GM19438 (cell line): ENCODE measurements at regions not wholly inside any gene's neighbourhood (a gene's known extent, or its start where the extent isn't known, plus 50 kb on each side); places are given as distances from the start of the nearest gene placed in this dataset.

Experiments
- ATAC-seq: cut with Tn5 transposase; IDR thresholded peaks from one replicate; pipeline ENCODE4 v1.9.1; 2021; ENCODE audit warnings: low read depth; ENCODE audit not compliant: unreplicated experiment

- no peak for ATAC-seq
Measured at GRCh38 chr7:46173476-46174195, 252.6 kb upstream of the IGFBP3 start.

GRCh38 chr7:46170792-46171191, 249.7 kb upstream of the IGFBP3 start:
- no peak for ATAC-seq

- ATAC-seq, result no peak
Measured at GRCh38 chr7:46170021-46170420, 248.9 kb upstream of the IGFBP3 start.

- ATAC-seq, result no peak
Measured at GRCh38 chr7:46169384-46169755, 248.3 kb upstream of the IGFBP3 start.

GRCh38 chr7:46168671-46169383, 247.8 kb upstream of the IGFBP3 start:
- no peak for ATAC-seq

GRCh38 chr7:46168231-46168630, 247.2 kb upstream of the IGFBP3 start:
- no peak for ATAC-seq

- ATAC-seq, result no peak
Measured at GRCh38 chr7:46165276-46165675, 244.2 kb upstream of the IGFBP3 start.

GRCh38 chr7:46164629-46165028, 243.6 kb upstream of the IGFBP3 start:
- no peak for ATAC-seq

GRCh38 chr7:46163246-46163645, 242.2 kb upstream of the IGFBP3 start:
- ATAC-seq, result no peak

- ATAC-seq, result no peak
Measured at GRCh38 chr7:46162609-46163008, 241.5 kb upstream of the IGFBP3 start.

GRCh38 chr7:46160861-46161260, 239.8 kb upstream of the IGFBP3 start:
- no peak for ATAC-seq

GRCh38 chr7:46157931-46158330, 236.9 kb upstream of the IGFBP3 start:
- no peak for ATAC-seq

GRCh38 chr7:46157404-46157803, 236.3 kb upstream of the IGFBP3 start:
- ATAC-seq, result no peak

GRCh38 chr7:46156853-46157252, 235.8 kb upstream of the IGFBP3 start:
- no peak for ATAC-seq

GRCh38 chr7:46156086-46156485, 235.0 kb upstream of the IGFBP3 start:
- no peak for ATAC-seq

GRCh38 chr7:46155367-46155766, 234.3 kb upstream of the IGFBP3 start:
- ATAC-seq, result no peak

- no peak for ATAC-seq
Measured at GRCh38 chr7:46153951-46154787, 233.1 kb upstream of the IGFBP3 start.

- no peak for ATAC-seq
Measured at GRCh38 chr7:46153583-46153950, 232.5 kb upstream of the IGFBP3 start.

GRCh38 chr7:46152696-46153095, 231.6 kb upstream of the IGFBP3 start:
- no peak for ATAC-seq

- ATAC-seq, result no peak
Measured at GRCh38 chr7:46150721-46151120, 229.6 kb upstream of the IGFBP3 start.

- no peak for ATAC-seq
Measured at GRCh38 chr7:46150202-46150601, 229.1 kb upstream of the IGFBP3 start.
